ENCODE measurements at regions not wholly inside any gene's neighbourhood (a gene's known extent, or its start where the extent isn't known, plus 50 kb on each side); places are given as distances from the start of the nearest gene placed in this dataset.

DNA sequence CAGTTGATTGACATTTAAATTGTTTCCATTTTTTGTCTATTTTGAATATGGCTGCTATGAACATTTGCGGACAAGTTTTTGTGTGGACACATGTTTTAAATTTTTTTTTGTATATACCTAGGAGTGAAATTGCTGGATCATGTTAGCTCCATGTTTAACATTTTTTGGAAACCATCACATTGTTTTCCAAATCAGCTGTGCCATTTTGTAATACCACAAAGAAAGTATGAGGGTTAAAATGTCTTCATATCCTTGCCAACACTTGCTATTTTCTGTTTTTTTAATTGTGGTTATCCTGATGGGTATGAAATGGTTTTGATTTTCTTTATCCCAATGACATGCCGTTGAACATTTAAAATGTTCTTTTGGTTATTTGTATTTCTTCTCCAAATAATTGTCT is 52.1 kb downstream of the CARTPT start:
- H3K27ac ChIP-seq: no peak overlapping the region
- TF ChIP-seq ZFX (IDR thresholded peaks at IDR 0.05; ENCODE audit: borderline replicate concordance): no peak
- TF ChIP-seq, protein P1, sequence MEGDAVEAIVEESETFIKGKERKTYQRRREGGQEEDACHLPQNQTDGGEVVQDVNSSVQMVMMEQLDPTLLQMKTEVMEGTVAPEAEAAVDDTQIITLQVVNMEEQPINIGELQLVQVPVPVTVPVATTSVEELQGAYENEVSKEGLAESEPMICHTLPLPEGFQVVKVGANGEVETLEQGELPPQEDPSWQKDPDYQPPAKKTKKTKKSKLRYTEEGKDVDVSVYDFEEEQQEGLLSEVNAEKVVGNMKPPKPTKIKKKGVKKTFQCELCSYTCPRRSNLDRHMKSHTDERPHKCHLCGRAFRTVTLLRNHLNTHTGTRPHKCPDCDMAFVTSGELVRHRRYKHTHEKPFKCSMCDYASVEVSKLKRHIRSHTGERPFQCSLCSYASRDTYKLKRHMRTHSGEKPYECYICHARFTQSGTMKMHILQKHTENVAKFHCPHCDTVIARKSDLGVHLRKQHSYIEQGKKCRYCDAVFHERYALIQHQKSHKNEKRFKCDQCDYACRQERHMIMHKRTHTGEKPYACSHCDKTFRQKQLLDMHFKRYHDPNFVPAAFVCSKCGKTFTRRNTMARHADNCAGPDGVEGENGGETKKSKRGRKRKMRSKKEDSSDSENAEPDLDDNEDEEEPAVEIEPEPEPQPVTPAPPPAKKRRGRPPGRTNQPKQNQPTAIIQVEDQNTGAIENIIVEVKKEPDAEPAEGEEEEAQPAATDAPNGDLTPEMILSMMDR (IDR thresholded peaks at IDR 0.05): no peak

DNA sequence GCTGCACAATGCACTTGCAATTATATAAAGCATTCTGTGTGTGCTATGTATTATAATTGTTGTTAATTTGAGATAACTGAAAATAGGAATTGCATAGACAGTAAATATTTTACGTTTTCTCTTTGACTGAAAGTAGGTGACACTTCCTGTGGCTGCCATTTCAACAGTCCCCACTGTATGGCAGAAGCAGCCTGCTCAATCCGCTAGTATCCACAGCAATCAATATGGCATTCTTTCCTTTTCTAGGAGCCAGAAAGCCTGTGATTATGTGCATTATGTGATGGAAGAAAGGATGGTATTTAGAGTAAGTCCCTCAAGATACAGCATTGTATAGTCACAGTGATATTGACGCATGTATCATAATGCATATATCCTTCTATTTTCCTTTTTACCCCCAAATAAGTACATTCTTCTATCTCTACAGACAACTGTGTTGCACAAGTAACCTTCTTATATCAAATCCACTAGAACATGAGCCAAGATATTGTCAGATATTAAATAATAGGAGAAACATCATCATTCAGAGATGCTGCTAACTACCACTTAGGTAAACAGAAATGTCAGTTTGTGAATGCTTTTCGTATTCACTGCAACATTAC is 59.7 kb downstream of the CARTPT start:
- no peak overlapping the region for H3K27ac ChIP-seq
- no peak for TF ChIP-seq ZFX (IDR thresholded peaks at IDR 0.05; ENCODE audit: borderline replicate concordance)
- TF ChIP-seq, protein P1 (IDR thresholded peaks at IDR 0.05): peak; percentile 74

DNA sequence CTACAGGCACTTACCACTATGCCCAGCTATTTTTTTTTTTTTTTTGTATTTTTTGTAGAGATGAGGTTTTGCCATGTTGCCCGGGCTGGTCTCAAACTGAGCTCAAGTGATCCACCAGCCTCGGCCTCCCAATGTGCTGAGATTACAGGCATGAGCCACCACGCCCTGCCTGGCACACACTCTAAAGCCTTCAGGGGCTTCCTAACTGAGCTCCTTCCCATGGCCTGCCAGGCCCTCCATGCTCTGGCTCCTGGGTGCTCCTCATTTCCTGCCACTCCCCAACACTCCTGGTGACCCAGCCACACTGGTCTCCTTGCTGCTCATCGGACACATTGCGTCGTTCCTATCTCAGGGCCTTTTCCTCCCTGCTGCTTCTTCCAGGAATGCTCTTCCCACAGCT is 61.5 kb downstream of the CARTPT start:
- TF ChIP-seq, protein P1 (IDR thresholded peaks at IDR 0.05): no peak
- no peak for TF ChIP-seq ZFX (IDR thresholded peaks at IDR 0.05; ENCODE audit: borderline replicate concordance)
- H3K27ac ChIP-seq: no peak overlapping the region

DNA sequence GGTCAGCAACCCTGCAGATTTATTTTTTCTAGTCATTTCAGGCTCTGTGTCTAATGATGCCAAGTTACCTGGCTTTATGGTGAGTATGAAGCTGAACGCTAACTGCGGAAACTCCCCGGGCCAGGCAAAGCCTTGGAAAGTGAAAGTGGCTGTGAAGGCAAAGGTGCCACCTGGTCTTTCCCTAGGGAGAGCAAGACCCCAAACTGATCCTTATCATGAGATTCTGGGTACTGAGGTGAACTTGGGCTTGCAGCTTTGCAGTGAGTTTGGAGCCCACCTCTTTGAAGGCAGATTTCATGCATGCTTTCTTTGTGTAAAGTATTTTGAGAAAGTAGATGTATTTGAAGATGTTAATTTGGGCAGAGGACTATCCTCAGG is 63.3 kb downstream of the CARTPT start:
- peak overlapping the region; percentile 52; the same call in 1 of the 2 replicates for H3K27ac ChIP-seq
- TF ChIP-seq, protein P1 (IDR thresholded peaks at IDR 0.05): no peak

DNA sequence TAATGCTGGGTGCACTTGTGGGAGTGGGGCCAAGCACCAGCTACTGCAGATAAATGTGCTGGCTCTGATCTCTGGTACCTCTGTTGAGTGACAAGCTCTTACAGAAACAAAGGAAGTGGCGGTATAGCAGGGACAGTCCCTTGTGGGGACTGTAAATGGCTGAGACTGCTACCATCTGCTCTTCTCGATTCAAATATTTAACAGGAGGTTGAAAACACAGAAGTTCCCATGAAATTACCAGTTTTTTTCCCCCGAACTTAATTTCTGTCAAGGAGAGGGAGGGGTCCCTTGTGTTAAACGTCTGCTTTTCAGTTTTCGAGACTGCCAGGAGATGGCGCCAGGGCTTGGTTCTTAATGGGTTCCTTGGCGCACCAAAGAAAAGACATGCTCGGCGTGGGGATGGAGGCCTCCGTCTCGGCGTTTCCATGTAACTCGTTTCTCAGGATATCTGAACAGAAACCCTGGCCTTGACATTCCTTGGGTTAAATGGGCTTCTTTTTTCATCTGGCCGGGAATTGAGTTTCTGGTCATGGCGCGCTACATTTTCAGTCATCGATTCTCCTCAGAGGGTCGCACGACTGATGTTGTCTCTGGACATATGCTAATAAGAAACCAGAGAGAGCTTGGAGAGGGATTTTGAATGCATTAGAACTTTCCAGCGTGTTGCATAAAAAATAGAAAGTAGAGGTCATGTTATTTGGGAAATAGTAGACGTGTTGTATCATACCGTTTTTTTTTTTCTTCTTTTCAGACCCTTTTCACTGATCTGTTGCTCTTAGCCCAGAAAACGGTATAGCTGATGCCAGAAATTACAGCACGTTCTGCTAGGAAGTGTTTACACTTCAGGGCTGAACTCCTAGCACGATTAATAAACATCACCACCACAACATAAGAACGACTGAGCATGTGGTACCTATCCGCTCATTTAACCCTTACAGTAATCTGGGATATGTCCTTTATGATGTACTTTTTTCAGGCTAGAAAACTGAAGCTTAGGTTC is 64.0 kb downstream of the CARTPT start:
- TF ChIP-seq, protein P1 (IDR thresholded peaks at IDR 0.05): peak; percentile 93
- no peak for TF ChIP-seq ZFX (IDR thresholded peaks at IDR 0.05; ENCODE audit: borderline replicate concordance)
- H3K27ac ChIP-seq: peak overlapping the region; percentile 52

DNA sequence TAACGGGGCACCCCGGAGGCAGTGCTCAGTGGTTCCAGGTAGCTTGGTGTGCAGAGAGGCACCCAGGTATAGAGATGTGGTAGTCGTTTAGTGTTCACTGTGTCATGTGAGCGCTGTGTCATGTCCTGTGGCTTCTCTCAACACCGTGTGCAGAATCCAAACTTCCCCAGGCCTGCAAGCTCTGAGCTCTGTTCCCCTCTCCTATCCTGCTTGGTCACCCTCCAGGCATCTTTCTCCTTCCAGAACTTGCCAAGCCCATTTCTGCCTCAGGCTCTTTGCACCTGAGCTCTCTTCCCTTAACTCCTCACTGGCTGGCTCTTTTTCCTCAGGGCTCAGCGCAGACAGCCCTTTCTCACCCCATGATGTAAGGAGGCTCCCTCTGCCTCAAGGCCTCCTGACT is 64.8 kb downstream of the CARTPT start:
- H3K27ac ChIP-seq: peak overlapping the region; percentile 52
- TF ChIP-seq ZFX (IDR thresholded peaks at IDR 0.05; ENCODE audit: borderline replicate concordance): no peak
- TF ChIP-seq, protein P1 (IDR thresholded peaks at IDR 0.05): no peak

All from 22Rv1 (cell line).